ENCODE measurements at regions not wholly inside any gene's neighbourhood (a gene's known extent, or its start where the extent isn't known, plus 50 kb on each side); places are given as distances from the start of the nearest gene placed in this dataset.
"Not testable (repeated sequence)": the region's sequence is repeated elsewhere in the genome, so short reads cannot be mapped to it uniquely, and the experiment has no call there.

DNA sequence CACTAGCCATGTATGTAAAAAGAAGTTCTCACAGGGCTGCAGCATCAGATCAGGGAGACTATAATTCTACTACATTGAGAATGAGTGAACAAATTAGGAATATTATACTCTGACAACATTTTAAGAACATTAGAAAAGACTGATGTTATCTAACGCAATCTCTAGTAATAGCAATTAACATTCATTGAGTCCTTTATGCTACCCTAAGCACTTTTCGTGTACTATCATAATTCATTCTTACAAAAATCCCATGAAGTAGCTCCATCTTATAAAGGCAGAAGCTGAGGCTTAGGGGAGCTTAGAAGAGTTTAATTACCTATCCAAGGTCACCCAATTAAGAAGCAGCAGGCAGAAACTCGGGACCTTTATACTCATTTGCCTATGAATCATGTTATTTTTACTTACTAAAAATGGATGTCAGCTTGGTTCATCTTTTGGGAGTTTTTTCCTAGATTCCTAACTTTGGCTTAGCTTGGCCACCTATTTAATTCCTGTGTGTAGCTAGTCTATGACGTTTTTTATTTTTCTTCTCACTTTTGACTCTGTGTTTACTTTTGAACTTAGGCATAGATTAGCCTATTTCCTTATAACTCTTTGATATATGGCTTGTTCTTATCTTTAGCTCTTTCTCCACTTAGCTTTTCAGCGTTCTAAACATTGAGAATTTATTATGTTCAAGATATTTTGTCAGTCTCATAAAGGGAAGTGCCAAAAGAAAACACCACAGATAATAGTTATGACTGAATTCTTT, 333.5 kb upstream of the DCN start:
- in situ Hi-C loops (cut with MboI; ENCODE audit: low sequenced_read_pairs) = no loop called here

GRCh38 chr12:91513313-91513712, 330.7 kb upstream of the DCN start:
- in situ Hi-C loops (cut with MboI; ENCODE audit: low sequenced_read_pairs) = no loop called here

DNA sequence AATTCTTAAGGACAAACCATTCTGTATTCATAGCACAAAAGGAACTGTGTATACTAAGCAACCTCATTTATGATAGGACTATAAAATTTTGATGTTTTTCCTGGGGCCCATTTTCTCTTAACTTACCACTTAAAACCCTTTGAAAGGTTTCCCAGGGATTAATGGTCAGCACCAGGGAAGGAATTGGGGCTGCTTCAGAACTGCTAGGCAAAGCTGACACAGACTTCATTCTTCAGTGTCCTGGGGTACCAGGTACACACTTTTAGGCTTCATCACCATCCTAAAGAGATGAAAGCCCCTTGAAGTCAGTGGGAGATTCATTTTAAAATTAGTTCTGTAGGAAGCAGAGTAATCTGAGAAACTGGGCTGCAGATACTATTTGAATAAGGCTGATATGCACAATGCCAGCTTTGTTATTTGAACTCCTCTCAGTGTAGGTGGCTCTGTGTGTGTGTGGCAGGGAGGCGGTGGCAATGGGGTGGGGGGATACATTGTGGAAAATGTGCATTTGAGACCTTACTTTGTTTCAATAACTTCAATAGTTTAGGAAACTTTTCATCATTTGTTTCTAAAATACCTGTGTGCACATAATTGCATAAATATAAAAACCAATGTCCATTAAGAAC, 329.3 kb upstream of the DCN start:
- in situ Hi-C loops (cut with MboI; ENCODE audit: low sequenced_read_pairs) = no loop called here

- in situ Hi-C loops (cut with MboI; ENCODE audit: low sequenced_read_pairs) = no loop called here
Measured at GRCh38 chr12:91507754-91508153, 325.1 kb upstream of the DCN start.

DNA sequence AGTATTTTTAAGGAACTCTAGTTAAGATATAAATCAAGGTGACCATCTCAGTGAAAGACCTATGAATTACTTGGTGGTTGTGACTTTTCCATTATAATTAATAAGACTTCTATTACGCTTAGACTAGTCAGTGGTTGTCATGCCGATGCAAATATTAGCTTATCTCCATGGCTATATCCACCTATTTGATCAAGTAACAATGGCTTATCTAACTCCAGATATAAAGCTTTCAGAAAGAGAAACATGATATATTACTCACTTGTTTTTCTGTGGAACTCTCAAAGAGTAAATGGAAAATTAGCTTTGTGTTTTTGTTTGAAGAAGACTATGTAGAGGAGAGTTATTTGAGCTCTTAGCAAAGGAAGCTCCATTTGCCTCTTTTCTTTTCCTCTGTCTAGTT, 323.8 kb upstream of the DCN start:
- in situ Hi-C loops (cut with MboI; ENCODE audit: low sequenced_read_pairs) = no loop called here

DNA sequence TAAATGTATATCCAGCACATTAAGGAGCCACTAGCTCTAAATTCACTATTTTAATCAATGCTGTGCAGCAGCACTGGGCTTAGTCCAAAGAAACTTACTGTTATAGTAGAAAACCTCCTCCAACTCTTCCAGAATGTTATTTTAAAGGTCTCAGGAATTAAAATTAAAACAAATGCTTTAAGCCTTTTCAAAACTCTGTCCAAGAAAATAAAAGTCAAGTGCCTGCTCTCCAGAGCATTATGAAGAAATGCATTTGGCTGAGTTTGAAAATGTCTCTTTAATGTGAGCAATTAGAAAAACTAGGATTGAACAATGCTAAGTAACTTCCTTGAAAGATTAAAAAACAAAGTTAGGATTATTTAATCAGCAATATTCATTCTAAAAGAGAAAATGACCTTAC, 322.4 kb upstream of the DCN start:
- in situ Hi-C loops (cut with MboI; ENCODE audit: low sequenced_read_pairs) = no loop called here

DNA sequence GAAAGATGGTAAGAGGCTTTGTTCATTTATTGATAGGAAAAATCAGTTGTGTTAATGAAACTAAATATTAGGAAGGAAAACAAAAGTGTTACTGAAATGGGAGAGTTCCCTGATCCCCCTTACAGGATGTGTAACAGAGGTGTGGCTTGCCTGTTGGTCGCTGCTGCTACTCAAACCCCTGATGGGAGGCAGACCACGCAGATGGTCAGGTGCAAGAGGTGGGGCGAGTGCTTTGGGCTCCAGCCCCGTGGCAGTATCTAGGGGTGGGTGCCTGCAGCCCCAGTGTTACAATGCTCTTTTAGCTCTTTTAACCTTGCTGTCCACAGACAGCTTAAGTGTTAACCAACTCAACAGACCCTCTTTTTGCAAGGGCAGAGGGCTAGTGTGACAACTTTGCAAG, 319.6 kb upstream of the DCN start:
- in situ Hi-C loops (cut with MboI; ENCODE audit: low sequenced_read_pairs) = no loop called here

GRCh38 chr12:91496337-91496736, 313.7 kb upstream of the DCN start:
- in situ Hi-C loops (cut with MboI; ENCODE audit: low sequenced_read_pairs) = no loop called here

GRCh38 chr12:91493308-91493707, 310.7 kb upstream of the DCN start:
- in situ Hi-C loops (cut with MboI; ENCODE audit: low sequenced_read_pairs) = no loop called here

GRCh38 chr12:91492648-91493047, 310.0 kb upstream of the DCN start:
- in situ Hi-C loops (cut with MboI; ENCODE audit: low sequenced_read_pairs) = no loop called here

GRCh38 chr12:91490667-91491311, 308.2 kb upstream of the DCN start:
- in situ Hi-C loops (cut with MboI; ENCODE audit: low sequenced_read_pairs) = no loop called here

DNA sequence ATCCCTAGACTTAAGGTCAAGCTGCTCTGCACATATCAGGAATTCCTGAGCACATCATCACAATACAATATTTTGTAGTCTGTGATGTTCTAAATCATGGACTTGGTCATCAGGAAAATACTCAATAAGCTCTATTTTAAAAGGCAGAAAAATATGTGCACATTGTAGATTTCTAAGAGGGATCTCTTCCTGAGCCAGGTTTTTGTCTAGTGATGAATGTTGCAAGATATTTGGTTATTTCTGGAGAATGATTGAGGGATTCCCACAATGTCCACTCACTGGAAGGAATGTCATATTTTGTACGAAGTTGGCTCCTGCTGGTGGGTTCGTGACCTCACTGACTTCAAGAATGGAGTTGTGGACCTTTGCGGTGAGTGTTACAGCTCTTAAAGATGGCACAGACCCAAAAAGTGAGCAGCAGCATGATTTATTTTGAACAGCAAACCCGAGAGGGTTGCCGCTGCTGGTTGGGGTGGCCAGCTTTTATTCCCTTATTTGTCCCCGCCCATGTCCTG, 300.9 kb upstream of the DCN start:
- in situ Hi-C loops (cut with MboI; ENCODE audit: low sequenced_read_pairs) = no loop called here

DNA sequence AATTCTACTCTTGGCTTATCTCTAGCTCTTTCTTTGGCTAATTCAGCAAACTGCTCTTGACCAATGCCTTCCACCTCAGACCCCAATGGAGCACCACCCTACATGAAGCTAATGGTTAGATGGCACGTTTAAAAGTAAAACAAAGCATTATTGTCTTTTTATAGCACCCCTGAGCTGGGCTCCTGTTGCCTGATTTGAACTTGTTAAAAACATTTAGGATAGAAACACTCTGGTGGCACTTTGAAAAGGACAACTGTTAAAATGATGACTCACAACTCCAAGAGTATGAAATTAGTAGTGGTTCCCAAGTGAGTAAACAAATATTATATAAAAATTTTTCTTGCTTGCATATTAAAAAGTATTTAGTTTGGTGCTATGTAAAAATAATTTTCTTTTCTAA, 299.6 kb upstream of the DCN start:
- in situ Hi-C loops (cut with MboI; ENCODE audit: low sequenced_read_pairs) = no loop called here

DNA sequence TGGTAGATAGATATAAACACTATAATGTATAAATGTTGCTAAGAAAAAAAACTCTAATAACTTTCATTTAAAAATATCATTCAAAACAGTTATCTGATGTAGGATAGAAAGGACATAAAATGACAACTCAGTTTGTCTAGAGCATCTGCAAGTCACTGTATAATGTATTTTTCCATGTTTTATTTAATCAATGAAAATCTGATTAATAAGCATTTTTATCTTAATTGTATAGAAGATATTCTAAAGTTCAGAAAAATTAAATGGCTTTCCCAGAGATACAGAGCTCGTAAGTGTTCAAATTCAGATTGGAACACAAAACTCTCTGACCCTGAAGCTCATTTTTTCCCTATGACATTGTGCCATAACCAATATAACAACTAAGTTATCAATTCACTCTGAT, 295.9 kb upstream of the DCN start:
- in situ Hi-C loops (cut with MboI; ENCODE audit: low sequenced_read_pairs) = no loop called here

DNA sequence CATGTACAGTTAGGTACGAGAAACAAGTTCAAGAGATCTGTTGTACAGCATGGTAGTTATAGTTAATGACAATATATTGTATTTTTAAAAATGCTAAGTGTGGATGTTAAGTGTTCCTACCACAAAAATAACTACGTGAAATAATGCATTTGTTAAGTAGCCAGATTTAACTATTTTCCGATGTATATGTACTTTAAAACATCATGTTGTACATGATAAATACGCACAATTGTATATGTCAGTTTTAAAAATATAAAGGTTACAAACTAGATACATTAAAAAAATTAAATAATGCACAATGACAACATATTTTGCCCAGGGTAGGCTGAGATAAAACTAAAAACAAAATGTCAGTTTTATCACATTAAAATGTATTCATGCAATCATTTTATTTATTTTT, 285.1 kb upstream of the DCN start:
- in situ Hi-C loops (cut with MboI; ENCODE audit: low sequenced_read_pairs) = no loop called here

GRCh38 chr12:91461061-91461460, 278.4 kb upstream of the DCN start:
- in situ Hi-C loops (cut with MboI; ENCODE audit: low sequenced_read_pairs) = no loop called here

GRCh38 chr12:91460469-91460868, 277.9 kb upstream of the DCN start:
- in situ Hi-C loops (cut with MboI; ENCODE audit: low sequenced_read_pairs) = no loop called here

- in situ Hi-C loops (cut with MboI; ENCODE audit: low sequenced_read_pairs) = no loop called here
Measured at GRCh38 chr12:91455321-91455720, 272.7 kb upstream of the DCN start.

- in situ Hi-C loops (cut with MboI; ENCODE audit: low sequenced_read_pairs) = no loop called here
Measured at GRCh38 chr12:91454179-91454578, 271.6 kb upstream of the DCN start.

- in situ Hi-C loops (cut with MboI; ENCODE audit: low sequenced_read_pairs) = not testable (repeated sequence)
Measured at GRCh38 chr12:91452464-91452863, 269.8 kb upstream of the DCN start.

DNA sequence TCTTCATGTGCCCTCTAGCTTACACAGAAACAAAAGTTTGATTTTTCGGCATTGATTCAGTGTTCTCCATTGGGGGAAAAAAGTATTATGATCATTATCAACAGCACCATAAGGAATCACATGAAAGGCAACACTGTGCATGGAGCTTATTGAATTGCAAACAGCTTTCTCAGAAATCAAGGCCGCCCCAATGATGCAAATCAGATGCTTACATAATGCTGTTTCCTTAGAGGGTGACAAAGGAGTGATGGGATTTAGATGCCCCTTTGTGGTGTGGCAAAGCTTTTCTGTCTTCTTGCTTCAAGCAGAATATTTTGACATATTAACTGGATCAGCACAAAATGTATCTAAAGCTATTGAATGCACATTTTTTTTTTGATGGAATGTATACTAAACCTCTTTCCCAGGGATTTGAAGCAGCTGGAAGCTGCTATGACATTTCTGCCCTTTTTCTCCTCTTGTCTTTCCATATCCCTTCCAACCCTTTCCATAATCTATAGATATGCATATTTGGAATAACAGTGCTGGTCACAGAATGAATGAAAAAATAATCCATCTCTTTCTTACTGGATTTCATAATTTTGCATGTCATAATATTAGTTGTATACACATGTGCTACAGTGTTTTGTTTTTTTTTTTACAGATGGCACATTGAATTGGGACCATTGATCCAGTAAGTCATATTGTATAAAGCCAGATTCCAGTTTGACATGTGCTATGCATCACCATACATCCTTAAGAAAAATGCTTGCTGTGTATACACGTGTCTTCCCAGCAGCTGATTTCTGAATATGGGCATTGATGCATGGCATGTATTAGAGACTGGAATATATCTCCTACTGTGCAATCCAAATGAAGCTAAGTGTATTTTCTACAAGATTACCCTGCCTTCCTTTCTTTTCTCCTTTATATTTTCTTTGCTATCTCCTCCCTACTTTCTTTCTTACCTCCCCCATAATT, 259.7 kb upstream of the DCN start:
- in situ Hi-C loops (cut with MboI; ENCODE audit: low sequenced_read_pairs) = no loop called here
